ENCODE measurements at regions not wholly inside any gene's neighbourhood (a gene's known extent, or its start where the extent isn't known, plus 50 kb on each side); places are given as distances from the start of the nearest gene placed in this dataset.
A peak's percentile ranks its signal among the peaks of the same experiment; 100 is the strongest.

DNA sequence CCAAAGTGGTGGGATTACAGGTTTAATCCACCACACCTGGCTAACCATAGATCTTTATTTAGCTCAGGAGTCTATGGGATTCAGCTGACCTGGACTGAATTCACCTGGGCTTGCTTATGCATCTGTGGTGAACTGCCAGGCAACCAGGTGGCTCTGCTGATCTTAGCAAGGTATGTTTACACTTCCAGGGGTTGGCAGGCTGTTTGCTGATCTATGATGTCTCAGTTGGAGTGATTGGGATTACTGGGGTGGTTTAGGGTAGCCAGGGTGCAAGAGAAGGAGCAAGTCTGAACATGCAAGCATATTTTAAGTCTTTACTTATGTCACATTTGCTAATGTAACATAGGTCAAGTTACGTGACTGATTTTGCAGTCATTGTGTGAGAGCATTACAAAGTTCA, 63.6 kb upstream of the JAK2 start:
- DNase-seq (ENCODE audit: low spot score) = no peak

DNA sequence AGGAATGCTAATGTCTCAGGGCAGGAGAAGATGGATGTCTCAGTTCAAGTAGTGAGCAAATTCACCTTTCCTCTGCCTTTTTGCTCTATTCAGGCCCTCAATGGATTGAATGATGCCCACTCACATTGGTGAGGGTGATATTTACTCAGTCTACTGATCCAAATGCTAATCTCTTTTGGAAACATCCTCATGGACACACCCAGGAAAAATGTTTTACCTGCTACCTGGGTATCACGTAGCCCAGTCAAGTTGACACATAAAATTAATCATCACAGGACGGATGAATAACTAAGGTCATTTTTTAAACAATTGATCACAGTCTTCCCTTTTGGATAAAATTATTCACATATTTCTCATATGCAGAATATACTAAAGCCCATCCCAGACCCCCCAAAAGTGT, 63.0 kb upstream of the JAK2 start:
- no peak for DNase-seq (ENCODE audit: low spot score)

DNA sequence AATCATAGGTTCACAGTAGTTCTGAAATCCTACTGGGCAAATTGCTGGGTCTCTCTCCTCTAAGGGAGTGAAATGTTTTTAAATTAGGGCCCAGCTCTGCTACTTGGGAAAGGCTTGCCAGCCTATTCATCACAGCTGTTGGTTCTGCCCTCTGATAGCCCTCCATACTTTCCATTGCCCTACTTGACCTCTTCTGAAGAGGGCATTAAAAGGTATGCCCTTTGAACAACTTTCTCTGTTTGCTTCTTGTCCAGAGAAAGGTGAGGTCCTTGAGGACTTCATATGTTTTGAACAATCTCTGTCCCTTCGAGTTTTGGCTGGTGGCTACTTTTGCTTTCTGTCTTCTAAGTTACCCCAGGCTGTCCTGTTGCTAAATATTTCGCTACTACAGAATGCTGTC, 62.3 kb upstream of the JAK2 start:
- DNase-seq (ENCODE audit: low spot score) = no peak

DNA sequence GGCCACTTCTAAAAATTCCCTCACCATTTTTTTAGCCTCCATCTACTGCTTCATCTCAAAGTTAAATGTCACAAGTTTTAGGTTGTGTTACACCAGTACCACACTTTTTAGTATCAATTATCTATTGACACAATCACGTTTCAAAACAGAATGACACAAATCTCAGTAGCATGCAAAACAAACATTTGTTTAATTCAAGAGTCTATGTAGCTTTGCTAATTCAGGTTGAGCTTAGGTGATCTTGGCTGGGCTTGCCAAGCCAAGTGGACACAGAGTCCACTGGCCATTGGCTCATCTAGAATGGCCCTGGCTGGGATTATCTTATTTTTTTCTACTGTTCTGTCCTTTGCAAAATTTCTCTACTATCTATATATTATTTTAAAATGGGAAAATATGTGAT, 61.9 kb upstream of the JAK2 start:
- DNase-seq (ENCODE audit: low spot score) = no peak

DNA sequence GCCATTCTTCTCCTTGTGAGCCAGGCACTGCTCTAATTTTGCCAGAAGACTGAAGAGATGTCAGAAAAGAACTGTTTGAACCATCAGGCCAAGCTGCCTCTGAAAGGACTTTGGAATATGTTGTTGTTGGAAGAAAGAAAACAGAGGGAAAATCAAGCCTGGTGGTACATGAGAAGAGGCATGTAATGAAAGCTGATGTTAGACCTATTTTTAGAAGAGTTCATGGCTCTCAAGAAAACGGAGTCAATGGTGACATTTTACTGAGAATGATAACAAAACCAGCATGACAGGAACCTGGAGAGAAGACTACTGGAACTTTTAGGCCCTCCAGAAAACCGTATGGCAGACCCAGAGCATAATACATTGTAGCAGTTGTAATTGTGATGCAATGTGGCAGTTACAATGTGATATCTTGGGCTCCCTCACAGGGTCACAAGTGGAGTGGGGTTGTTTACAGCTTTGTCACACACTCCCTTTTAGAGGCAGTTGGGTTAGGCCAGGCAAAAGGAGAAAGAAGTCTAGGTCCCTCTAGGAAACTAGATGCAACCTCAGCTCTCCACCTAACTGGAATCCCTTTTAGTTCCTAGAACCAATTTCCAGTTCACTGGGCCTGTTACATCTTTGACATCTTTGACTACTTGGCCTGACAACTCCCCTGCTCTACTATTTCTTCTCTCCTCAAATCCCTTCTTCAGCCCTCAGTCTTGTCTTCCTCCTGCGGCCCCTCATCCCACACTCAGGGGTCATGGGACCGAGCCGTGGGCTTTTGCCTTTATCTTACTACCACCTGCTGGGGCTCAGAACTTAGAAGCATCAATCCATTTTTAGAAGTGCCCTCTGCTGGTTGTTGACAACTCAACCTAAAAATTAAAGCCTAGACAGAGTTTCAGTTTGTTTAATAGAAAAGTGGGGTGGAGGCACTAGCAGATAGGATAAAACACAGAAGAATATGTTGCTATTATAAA, 61.2 kb upstream of the JAK2 start:
- DNase-seq (ENCODE audit: low spot score) = peak; percentile 16

DNA sequence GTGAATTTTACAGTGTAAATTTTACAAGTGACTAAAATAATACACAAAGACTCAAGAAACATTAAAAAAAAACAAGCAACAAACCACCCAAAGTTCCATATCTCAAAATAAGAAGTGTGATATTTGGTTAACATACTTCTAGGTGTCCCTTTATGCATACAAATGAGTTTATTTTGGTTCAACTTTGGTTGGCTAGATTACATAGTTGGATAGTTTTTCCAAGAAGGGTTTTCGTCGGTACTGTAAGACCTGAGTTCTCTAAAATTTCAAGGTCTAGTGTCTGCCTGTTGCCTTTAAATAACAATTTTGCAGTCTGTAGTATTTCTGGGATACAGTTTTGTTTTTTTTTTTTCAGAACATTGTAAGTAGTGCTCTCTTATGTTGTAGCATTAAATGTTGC, 58.8 kb upstream of the JAK2 start:
- no peak for DNase-seq (ENCODE audit: low spot score)

DNA sequence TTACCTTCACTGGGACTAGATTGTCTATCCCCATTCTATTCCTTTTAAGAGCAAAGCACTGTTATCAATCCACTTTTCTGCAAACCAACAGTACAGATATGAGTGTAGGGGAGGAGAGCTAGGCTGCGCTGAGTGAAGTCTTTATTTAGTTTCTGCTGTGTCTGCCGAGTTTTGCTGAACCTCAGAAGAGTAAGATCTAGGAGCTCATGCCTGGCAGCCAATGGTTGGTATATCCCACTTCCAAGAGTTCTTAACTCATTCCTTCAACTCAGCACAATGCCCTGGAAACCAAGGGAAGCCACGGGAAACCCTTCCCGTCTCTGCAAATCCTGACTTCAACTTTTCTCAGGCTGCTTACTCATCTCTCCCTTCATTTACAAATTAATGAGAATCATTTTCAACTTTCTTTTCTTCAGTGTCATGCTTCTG, 58.0 kb upstream of the JAK2 start:
- no peak for DNase-seq (ENCODE audit: low spot score)

DNA sequence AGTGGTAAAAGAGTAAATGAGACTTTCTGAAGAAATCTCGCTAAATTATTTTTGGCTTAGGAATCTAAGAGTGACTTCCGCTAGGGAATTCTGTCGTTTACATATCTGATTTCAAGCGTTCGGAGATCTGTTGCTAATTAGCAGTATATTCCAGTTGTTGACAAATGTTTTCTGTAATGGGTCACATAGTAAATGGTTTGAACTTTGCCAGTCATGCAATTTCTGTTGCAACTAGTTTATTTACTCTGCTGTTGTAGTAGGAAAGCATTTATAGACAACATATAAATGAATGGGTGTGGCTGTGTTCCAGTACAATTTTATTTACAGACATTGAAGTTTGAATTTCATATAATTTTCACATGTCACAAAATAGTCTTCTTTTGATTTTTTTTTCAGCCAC, 57.4 kb upstream of the JAK2 start:
- DNase-seq (ENCODE audit: low spot score) = no peak

DNA sequence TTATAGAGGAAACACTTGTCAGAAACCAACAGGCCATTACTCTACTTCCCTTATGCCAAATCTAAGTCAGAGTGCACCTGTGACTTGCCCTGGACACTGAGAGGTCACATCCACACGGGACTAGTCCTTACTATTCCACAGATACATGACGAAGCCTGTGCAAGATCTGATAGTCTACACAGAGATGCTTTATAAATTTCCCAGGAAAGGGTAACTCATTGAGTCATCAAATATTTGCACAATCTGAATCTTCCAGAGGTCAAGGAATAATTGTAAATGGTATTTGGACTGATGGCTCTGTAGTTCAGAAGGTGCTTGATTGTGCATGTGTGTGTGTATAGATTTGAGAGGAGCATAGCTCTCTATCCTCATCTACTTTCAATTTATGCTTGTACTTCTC, 55.2 kb upstream of the JAK2 start:
- no peak for DNase-seq (ENCODE audit: low spot score)

DNA sequence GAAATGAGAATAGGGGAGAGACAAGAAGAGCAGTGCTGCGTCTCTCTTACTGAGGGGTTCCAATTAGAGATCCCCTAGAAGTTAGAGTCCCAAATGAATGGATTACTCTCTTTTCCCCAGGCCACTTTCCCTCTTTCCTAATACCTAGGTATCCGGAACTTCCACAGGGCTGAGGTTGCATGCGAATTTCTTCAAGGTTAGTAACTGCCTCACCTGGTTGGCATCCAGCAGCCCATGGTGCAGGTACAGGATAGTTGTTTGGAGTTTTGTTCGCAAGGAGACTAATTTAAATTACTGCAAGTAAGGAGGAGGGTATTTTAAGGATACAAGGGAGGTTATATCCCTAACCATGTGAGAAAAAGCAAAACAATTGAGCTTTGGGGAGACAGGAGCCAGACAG, 52.4 kb upstream of the JAK2 start:
- no peak for DNase-seq (ENCODE audit: low spot score)

DNA sequence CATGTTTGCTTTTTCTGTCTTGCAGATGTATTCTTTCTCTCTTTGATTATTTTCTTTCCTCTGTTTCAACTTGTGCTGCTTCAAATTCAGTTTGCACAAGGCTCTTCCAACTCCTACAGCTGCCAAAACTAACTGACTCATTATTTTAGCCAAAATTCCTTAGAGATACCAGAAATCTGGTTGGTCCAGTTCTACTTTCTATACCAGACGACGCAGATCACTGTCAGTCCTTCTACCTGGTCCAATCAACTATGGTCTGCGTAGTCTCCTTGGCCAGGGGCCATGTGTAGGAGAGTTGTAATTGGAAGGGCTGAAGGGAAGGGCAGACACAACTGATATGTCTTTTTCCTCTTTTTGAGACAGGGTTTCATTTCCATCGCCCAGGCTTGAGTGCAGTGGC, 51.9 kb upstream of the JAK2 start:
- no peak for DNase-seq (ENCODE audit: low spot score)

DNA sequence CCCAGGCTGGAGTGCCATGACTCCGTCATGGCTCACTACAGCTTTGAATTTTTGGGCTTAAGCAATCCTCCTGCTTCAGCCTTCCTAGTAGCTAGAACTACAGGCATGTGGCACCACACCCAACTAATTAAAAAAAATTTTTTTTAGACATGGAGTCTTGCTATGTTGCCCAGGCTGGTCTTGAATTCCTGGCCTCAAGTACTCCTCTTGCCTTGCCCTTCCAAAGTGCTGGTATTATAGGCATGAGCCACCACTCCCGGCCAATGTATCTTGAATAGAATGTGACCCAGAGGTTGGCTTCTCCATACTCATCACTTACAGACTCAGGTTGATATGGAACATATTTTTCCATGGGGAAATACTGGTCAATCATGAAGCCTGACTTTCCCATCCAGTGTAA, 51.2 kb upstream of the JAK2 start:
- DNase-seq (ENCODE audit: low spot score) = no peak

DNA sequence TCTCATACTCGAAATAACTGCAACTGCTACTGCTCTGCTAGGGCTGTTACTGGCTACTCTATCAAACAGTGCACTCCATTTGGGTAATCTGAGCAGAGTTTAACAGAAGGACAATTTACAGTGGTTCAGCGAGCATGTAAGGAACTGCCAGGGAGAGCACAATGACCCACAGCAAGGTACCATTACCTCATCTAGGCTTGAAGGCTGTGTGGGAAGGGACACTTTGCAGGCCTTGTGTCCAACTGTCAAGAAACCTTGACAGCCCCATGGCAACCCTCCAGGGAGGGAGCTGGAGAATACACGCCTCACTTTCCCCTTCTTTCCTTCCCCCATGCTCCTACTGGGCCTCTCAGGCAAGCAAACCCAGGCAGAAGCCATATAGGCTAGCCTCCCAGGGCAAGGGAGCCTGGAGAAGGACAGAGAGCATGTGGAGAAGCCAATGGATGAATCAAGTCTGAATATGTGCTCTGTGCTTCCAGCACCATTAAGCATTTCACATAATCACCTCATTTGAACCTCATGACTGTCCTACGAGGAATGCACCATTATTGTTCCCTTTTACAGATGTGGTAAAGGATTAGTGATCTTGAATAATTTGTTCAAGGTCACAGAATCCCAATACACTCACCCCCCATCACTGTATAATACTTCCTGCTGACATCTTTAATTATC, 49.9 kb upstream of the JAK2 start:
- no peak for DNase-seq (ENCODE audit: low spot score)

Measured in A172 (cell line).